ENCODE measurements at regions not wholly inside any gene's neighbourhood (a gene's known extent, or its start where the extent isn't known, plus 50 kb on each side); places are given as distances from the start of the nearest gene placed in this dataset.

DNA sequence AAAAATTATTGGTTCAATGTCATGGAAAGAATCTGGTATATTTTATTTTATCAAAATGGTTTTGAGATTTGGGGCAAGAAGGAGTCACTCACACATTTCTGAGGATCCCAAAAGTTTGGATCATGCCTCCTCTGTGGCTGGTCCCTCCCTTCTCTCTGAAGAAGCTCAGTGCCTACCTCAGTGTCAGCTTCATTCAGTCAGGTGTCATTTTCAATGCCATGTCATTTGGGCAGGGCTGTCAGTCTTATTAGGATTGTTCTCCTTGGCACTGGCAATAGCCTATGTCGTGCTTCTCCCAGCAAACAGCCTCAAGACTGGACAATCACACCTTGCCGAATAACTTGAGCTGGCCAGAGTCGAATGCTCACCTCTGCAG is 264.5 kb upstream of the CAMK1G start:
- no peak for ATAC-seq (ENCODE audit: low read depth)

GRCh38 chr1:209319549-209319948 is 264.0 kb upstream of the CAMK1G start:
- H3K9me3 ChIP-seq (ENCODE audit: severe bottlenecking): no peaks in the 10 kb centered on the region
- DNase-seq (ENCODE audit: low spot score) (no peak), ATAC-seq (ENCODE audit: low read depth) (no peak)
- no peaks in the 10 kb centered on the region for H3K36me3 ChIP-seq (ENCODE audit: low read depth)
- H3K4me1 ChIP-seq (ENCODE audit: insufficient read depth, poor library complexity, severe bottlenecking): peaks cover 22% of the 10 kb centered on the region
- no peak for TF ChIP-seq CTCF (IDR thresholded peaks at IDR 0.05; ENCODE audit: poor library complexity, severe bottlenecking)
- H3K4me3 ChIP-seq (ENCODE audit: severe bottlenecking): no peak overlapping the region
- peak overlapping the region; percentile 78 for H3K27ac ChIP-seq (ENCODE audit: poor library complexity, severe bottlenecking)
- no peaks in the 10 kb centered on the region for H3K27me3 ChIP-seq (ENCODE audit: insufficient read depth, poor library complexity, severe bottlenecking)

More for the DNA sequence above, 264.5 kb upstream of the CAMK1G start:
- no peak for TF ChIP-seq CTCF (IDR thresholded peaks at IDR 0.05; ENCODE audit: poor library complexity, severe bottlenecking)
- H3K4me1 ChIP-seq (ENCODE audit: insufficient read depth, poor library complexity, severe bottlenecking): peaks cover 19% of the 10 kb centered on the region
- H3K4me3 ChIP-seq (ENCODE audit: severe bottlenecking): no peak overlapping the region
- H3K27ac ChIP-seq (ENCODE audit: poor library complexity, severe bottlenecking): peak overlapping the region; percentile 78
- no peaks in the 10 kb centered on the region for H3K36me3 ChIP-seq (ENCODE audit: low read depth)
- H3K27me3 ChIP-seq (ENCODE audit: insufficient read depth, poor library complexity, severe bottlenecking): no peaks in the 10 kb centered on the region
- H3K9me3 ChIP-seq (ENCODE audit: severe bottlenecking): no peaks in the 10 kb centered on the region
- no peak for DNase-seq (ENCODE audit: low spot score)

- peaks cover 19% of the 10 kb centered on the region for H3K4me1 ChIP-seq (ENCODE audit: insufficient read depth, poor library complexity, severe bottlenecking)
- DNase-seq (ENCODE audit: low spot score) (no peak), ATAC-seq (ENCODE audit: low read depth) (peak; percentile 67)
- H3K9me3 ChIP-seq (ENCODE audit: severe bottlenecking): no peaks in the 10 kb centered on the region
- no peak for TF ChIP-seq CTCF (IDR thresholded peaks at IDR 0.05; ENCODE audit: poor library complexity, severe bottlenecking)
- H3K4me3 ChIP-seq (ENCODE audit: severe bottlenecking): no peak overlapping the region
- H3K27ac ChIP-seq (ENCODE audit: poor library complexity, severe bottlenecking): peak overlapping the region; percentile 29
- H3K36me3 ChIP-seq (ENCODE audit: low read depth): no peaks in the 10 kb centered on the region
- H3K27me3 ChIP-seq (ENCODE audit: insufficient read depth, poor library complexity, severe bottlenecking): no peaks in the 10 kb centered on the region
Observed at GRCh38 chr1:209323743-209324142, 259.8 kb upstream of the CAMK1G start.

DNA sequence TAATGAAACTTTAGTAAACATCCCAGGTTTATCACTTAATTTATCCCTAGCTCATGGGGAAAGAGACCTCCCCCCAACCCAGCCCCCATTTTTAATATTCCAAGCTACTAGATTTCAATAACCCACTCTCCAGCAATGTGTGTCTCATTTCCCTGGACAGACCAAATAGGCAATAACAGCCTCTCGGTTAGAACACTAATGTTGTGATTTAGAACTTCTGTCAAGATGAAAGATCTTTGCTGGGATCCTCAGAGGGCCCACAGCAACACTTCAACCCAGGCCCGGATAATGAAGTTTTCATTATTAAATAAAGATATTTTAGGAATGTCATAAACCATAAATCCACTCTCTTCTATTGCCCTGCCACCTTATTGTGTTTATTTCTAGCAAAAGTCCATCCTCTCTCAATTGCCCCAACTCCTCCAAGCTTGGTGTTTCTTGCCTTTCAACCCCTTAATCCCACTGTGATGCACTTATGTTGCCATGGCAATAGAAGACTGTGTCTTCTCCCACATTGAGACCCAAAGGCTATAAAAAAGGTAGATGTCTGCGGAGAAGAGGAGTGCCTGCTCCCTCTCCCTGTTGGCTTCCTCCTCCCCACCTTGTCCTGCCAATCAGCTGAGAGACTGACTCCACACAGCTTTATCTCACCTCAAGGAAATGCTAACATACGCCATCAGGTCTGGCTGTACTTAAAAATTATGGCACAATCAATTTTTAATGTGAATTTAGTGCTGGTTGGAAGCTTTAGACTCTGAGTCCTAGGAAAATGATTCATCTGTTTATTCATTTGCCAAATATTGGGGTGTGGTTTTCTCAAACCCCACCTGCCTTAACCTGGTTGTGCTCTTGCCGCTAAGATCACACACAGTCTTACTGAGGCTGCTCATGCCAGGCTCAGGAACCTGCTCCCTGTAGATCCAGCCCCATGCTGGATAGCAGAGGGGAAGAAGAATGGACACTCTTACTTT is 258.3 kb upstream of the CAMK1G start:
- Histone ChIP-seq H3K9me3 (ENCODE audit: severe bottlenecking) (no peaks in the 10 kb centered on the region), H3K27me3 (ENCODE audit: insufficient read depth, poor library complexity, severe bottlenecking) (no peaks in the 10 kb centered on the region), H3K4me3 (ENCODE audit: severe bottlenecking) (no peak overlapping the region), H3K4me1 (ENCODE audit: insufficient read depth, poor library complexity, severe bottlenecking) (peaks cover 11% of the 10 kb centered on the region), H3K36me3 (ENCODE audit: low read depth) (no peaks in the 10 kb centered on the region), H3K27ac (ENCODE audit: poor library complexity, severe bottlenecking) (peak overlapping the region; percentile 24)
- ATAC-seq (ENCODE audit: low read depth): peak; percentile 83
- no peak for DNase-seq (ENCODE audit: low spot score)
- TF ChIP-seq CTCF (IDR thresholded peaks at IDR 0.05; ENCODE audit: poor library complexity, severe bottlenecking): no peak

DNA sequence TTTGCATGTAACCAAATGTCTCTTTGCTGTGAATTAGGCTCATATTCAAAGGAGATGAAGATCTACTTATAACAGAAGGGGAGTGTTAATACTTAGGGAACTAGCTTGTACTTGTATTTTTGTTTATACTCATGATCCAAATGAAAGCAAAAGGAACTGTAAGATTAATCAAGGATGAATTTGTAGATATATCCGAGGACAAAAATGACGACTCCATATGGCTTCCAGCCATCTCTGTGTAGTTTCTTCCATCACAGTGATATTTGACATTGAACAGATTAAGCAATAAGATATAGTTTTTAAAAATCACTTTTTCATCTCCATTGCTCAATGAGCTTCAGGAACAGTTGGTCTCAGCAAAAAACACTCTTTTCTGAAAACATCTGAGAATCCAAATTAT is 257.4 kb upstream of the CAMK1G start:
- H3K27ac ChIP-seq (ENCODE audit: poor library complexity, severe bottlenecking): peak overlapping the region; percentile 24
- DNase-seq (ENCODE audit: low spot score): no peak
- no peak for ATAC-seq (ENCODE audit: low read depth)

More for the DNA sequence above, 257.4 kb upstream of the CAMK1G start:
- no peak for TF ChIP-seq CTCF (IDR thresholded peaks at IDR 0.05; ENCODE audit: poor library complexity, severe bottlenecking)
- Histone ChIP-seq H3K4me1 (ENCODE audit: insufficient read depth, poor library complexity, severe bottlenecking) (peaks cover 11% of the 10 kb centered on the region), H3K9me3 (ENCODE audit: severe bottlenecking) (no peaks in the 10 kb centered on the region), H3K27me3 (ENCODE audit: insufficient read depth, poor library complexity, severe bottlenecking) (no peaks in the 10 kb centered on the region), H3K36me3 (ENCODE audit: low read depth) (no peaks in the 10 kb centered on the region), H3K4me3 (ENCODE audit: severe bottlenecking) (no peak overlapping the region)

Data from RWPE2 (cell line).